Erythroblast (primary cell): ENCODE measurements at regions not wholly inside any gene's neighbourhood (a gene's known extent, or its start where the extent isn't known, plus 50 kb on each side); places are given as distances from the start of the nearest gene placed in this dataset.

Source experiments
- GATA1 ChIP-seq: IDR thresholded peaks from 2 replicates; pipeline ENCODE4 v1.6.1; 2011; ENCODE audit warnings: low read depth, mild to moderate bottlenecking, control low read depth, low read length, moderate library complexity
- POLR2A ChIP-seq: IDR thresholded peaks from 2 replicates; pipeline ENCODE4 v1.6.1; 2011; ENCODE audit warnings: mild to moderate bottlenecking, low read length

- TF ChIP-seq POLR2A (no peak), GATA1 (no peak)
These were observed 151.6 kb upstream of the OR4E1 start for GRCh38 chr14:21825149-21825743.
